Activated CD4-positive, alpha-beta T cell treated with anti-CD3 and anti-CD28 coated beads for 1 hour (primary cell): ENCODE measurements at regions not wholly inside any gene's neighbourhood (a gene's known extent, or its start where the extent isn't known, plus 50 kb on each side); places are given as distances from the start of the nearest gene placed in this dataset.
"Not testable (repeated sequence)": the region's sequence is repeated elsewhere in the genome, so short reads cannot be mapped to it uniquely, and the experiment has no call there.

Experiments
- DNase-seq: peaks from one replicate; pipeline ENCODE4 v3.0.0-alpha.2; 2020

GRCh38 chr7:69062020-69062765 lies 536.1 kb upstream of the AUTS2 start:
- no peak for DNase-seq

- no peak for DNase-seq
Observed at GRCh38 chr7:69067397-69067796, 530.9 kb upstream of the AUTS2 start.

GRCh38 chr7:69070476-69070875 lies 527.8 kb upstream of the AUTS2 start:
- DNase-seq, result no peak

GRCh38 chr7:69076566-69076965 lies 521.7 kb upstream of the AUTS2 start:
- no peak for DNase-seq

DNA sequence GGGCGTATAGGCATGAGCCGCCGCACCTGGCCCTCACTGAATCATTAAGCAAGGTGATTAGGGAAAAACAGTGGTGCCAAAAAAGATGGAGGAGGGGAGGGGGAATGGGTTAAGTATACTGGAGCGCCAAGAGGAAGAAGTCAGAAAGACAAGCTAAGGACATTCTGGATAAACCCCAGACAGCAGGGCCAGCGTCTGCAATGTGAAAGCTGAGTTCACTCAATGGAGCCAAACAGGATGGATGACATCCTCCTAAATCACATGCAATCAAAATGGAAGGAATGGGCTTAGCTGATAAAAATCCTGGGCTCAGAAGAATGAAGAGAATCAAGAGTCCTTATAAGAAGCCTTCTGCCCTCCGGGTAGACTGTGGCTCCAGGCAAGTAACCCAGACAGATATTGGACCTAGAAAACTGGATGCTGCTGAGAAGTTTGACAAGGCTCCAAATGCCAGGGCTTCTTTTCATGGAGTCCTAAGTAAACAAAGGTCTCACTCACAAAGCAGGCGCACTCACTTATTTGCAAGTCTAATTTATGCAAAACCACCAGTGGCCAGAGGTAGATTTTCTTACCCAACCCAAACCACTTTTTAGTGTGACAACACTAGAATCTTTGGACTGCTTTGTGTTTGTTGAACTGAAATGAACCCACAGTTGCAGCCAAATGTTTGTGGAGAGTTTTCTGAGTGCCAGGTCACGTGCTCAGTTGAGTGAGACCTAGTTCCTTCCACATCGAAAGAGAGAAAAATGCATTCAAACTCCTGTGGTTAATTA lies 519.1 kb upstream of the AUTS2 start:
- DNase-seq, result no peak

GRCh38 chr7:69087281-69087680 lies 511.0 kb upstream of the AUTS2 start:
- DNase-seq, result not testable (repeated sequence)

- no peak for DNase-seq
Observed at GRCh38 chr7:69088185-69088584, 510.1 kb upstream of the AUTS2 start.

GRCh38 chr7:69090936-69091335 lies 507.3 kb upstream of the AUTS2 start:
- no peak for DNase-seq

DNA sequence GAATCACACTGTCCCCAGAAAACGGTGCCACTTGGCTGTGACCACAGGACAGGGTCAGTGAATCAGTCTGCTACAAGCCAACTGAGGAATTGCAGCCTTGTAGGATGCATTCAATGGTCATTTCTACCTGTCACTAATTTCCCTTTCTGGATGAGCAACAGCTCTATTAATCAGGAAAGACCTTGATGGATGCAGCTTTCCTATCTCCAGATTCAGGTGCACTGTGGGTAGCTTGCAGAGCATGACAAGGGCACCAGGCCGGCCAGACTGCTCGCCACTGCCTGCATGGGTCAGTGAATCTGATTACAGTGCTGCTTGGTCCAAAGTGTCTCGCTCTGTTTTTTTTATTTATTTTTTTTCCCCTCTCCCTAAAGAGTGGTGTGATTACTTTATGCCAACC lies 506.8 kb upstream of the AUTS2 start:
- no peak for DNase-seq

- no peak for DNase-seq
Observed at GRCh38 chr7:69095127-69095526, 503.1 kb upstream of the AUTS2 start.

DNA sequence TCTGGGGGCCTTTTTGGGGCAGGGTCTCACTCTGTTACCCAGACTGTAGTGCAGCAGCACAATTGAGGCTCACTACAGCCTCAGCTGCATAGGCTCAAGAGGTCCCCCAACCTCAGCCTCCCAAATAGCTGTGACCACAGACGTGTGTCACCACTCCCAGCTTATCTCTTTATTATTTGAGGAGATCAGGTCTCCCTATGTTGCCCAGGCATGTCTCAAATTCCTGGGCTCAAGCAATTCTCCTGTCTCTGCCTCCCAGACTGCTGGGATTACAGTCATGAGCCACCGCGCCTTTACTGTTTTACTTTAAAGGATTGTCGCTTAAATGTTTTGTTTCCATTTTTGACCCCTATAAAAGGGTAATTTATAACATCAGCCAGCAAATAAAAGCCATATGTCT lies 502.6 kb upstream of the AUTS2 start:
- no peak for DNase-seq

DNA sequence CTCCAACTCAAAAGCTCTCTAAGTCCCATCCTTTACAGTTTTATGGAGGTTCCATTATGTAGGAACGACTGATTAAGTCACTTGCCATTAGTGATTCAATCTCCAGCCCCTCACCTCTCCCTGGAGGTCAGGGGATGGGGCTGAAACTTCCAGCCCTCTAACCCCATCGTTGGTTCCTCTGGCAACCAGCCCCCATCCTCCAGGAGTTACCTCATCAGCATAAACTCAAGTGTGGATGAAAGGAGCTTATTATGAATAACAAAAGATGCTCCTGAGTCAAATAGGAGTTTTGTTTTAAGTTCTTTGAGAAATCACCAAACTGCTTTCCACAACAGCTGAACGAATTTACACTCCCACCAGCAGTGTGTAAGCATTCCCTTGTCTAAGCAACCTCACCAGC lies 494.3 kb upstream of the AUTS2 start:
- DNase-seq, result no peak

GRCh38 chr7:69105092-69105491 lies 493.2 kb upstream of the AUTS2 start:
- no peak for DNase-seq

GRCh38 chr7:69105981-69106380 lies 492.3 kb upstream of the AUTS2 start:
- no peak for DNase-seq

GRCh38 chr7:69106449-69106848 lies 491.8 kb upstream of the AUTS2 start:
- DNase-seq, result not testable (repeated sequence)

DNA sequence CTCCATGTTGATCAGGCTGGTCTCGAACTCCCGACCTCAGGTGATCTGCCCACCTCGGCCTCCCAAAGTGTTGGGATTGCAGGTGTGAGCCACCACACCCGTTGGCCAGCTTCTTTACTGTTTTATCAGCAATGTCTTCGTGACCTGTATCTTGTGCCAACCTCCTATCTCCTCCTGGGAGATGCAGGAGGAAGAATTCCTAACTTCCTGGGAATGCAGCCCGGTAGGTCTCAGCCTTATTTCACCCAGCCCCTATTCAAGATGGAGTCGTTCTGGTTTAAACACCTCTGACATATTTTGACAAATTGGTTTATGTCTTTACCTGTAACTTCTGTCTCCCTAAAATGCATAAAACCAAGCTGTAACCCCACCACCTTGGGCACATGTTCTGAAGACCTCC lies 491.3 kb upstream of the AUTS2 start:
- DNase-seq, result not testable (repeated sequence)

DNA sequence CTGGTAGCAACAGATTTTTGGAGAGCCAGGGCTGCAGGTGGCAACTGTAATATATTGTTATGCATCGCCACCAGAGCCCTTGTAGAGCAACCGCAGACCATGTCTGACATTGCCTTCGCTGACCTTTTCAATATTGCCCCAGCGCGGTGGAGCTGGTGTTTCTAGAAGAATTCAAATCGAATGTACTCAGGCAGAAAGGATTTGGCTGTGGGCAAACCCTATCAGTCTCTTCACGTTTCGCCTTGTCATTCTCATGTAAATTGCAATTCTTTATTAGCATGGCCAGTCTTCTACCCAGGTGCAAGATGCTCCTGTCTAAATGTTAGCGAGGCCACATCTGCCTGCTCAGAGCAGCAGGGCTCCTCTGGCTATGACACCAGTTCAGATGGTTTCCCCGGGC lies 490.2 kb upstream of the AUTS2 start:
- DNase-seq, result no peak

DNA sequence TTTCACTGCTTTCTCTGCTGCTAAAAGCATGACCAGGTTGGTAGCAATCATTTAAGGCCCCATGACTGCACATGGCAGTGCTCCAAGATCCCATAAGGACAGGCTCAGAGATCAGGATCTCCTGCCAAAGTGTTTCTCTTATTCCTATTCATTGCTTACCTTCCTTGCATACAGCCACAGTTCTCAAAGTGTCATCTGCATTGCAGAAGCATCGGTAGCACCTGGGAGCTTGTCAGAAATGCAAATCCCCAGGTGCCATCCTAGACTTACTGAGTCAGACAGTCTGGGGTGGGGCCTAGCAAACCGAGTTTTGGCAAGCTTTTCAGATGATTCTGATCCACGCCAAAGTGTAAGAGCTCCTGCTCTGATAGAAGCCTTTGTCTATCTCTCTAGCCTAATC lies 489.0 kb upstream of the AUTS2 start:
- DNase-seq, result no peak

DNA sequence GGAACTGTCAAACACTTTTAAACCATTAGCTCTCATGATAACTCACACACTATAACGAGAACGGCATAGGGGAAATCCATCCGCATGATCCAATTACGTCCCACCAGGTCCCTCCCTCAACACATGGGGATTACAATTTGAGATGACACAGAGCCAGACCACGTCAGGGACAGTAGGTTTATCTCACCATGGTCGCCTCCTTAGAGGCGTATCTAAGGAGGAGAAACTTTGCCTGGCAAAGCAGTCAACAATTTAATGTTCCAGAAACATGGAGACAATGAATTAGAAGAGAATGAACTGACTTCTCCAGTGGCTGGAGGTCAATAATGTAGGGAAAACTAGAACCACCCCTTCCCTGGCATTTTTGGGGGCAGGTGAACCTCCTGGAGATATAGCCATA lies 488.4 kb upstream of the AUTS2 start:
- no peak for DNase-seq

- DNase-seq, result no peak
Observed at GRCh38 chr7:69110450-69111050, 487.7 kb upstream of the AUTS2 start.

- DNase-seq, result no peak
Observed at GRCh38 chr7:69114374-69114773, 483.9 kb upstream of the AUTS2 start.

DNA sequence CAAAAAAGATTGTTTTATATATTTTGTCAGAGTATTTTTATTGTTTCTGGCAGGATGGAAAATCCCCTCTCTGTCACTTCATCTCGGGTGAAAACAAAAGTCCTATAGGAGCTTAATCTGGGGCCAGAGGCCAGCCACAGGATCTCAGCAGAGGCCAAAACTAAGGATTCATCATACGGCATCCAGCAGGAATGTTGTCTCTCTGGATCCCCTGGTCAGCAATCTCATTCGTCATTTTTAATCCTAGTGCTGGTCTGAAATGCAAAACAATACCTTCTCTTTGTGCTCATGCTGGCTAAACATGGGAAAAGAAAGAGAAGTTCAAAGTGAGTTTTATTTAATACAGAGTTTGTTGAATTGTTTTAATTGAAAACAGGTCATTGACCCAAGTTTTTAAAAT lies 482.5 kb upstream of the AUTS2 start:
- DNase-seq, result no peak

DNA sequence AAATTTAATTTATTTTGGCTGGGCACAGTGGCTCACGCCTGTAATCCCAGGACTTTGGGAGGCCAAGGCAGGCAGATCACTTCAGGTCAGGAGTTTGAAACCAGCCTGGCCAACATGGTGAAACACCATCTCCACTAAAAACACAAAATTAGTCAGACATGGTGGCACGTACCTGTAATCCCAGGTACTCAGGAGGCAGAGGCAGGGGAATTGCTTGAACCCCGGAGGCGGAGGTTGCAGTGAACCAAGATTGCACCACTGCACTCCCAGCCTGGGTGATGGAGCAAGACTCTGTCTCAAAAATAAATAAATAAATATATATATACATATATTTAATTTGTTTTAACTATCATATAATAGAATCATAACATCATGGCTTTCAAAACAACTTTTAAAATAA lies 482.1 kb upstream of the AUTS2 start:
- DNase-seq, result not testable (repeated sequence)

DNA sequence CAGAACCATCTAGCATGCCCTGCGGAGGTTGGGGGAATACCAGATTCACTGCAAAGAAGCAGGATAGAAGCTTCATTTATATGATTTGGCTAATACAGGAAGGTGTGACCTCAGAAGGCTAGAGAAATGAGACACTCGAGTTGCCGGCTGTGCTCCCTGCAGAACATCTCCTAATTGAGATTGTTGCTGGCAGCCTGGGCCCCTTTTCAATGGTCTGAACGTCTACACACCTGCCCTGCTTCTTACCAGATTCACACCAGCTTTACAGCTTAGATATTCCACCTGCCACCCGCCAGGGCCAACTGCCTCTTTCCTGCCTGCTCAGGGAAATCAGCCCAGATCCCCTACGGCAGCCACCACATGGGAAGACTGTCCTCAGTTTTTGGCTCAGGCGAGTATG lies 475.3 kb upstream of the AUTS2 start:
- DNase-seq, result no peak
